ENCODE measurements at regions not wholly inside any gene's neighbourhood (a gene's known extent, or its start where the extent isn't known, plus 50 kb on each side); places are given as distances from the start of the nearest gene placed in this dataset.

GRCh38 chr6:170206851-170207431 is 83.9 kb downstream of the DLL1 start:
- Mint-ChIP-seq H3K36me3 (peaks cover 6% of the 10 kb centered on the region), H3K27ac (no peak overlapping the region), H3K4me3 (no peak overlapping the region), H3K4me1 (peaks cover 0 to 6% of the 10 kb centered on the region in 2 donors), H3K27me3 (ENCODE audit: low read depth in 2 of 2) (peaks cover 20 to 28% of the 10 kb centered on the region in 2 donors), H3K9me3 (peaks cover 2 to 6% of the 10 kb centered on the region in 2 donors)
- intact Hi-C loops (cut with micrococcal nuclease) = no loop called here
- Histone ChIP-seq H3K36me3 (ENCODE audit: control insufficient read depth, insufficient read depth, low read length) (no peaks in the 10 kb centered on the region), H3K4me3 (ENCODE audit: low read length) (no peak overlapping the region), H3K27me3 (ENCODE audit: control insufficient read depth, insufficient read depth, low read length) (peaks cover 2% of the 10 kb centered on the region), H3K27ac (ENCODE audit: low read length) (no peak overlapping the region), H3K9me3 (ENCODE audit: control insufficient read depth, insufficient read depth, low read length) (no peaks in the 10 kb centered on the region), H3K4me1 (ENCODE audit: control insufficient read depth, insufficient read depth, low read length) (peaks cover 9% of the 10 kb centered on the region)
- ATAC-seq (no peak), DNase-seq (no peak)
- TF ChIP-seq, protein P1, sequence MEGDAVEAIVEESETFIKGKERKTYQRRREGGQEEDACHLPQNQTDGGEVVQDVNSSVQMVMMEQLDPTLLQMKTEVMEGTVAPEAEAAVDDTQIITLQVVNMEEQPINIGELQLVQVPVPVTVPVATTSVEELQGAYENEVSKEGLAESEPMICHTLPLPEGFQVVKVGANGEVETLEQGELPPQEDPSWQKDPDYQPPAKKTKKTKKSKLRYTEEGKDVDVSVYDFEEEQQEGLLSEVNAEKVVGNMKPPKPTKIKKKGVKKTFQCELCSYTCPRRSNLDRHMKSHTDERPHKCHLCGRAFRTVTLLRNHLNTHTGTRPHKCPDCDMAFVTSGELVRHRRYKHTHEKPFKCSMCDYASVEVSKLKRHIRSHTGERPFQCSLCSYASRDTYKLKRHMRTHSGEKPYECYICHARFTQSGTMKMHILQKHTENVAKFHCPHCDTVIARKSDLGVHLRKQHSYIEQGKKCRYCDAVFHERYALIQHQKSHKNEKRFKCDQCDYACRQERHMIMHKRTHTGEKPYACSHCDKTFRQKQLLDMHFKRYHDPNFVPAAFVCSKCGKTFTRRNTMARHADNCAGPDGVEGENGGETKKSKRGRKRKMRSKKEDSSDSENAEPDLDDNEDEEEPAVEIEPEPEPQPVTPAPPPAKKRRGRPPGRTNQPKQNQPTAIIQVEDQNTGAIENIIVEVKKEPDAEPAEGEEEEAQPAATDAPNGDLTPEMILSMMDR (IDR thresholded peaks at IDR 0.05) = no peak
- WGBS (ENCODE audit: insufficient coverage) = 90% methylated on average over 10 of the region's 10 CpGs

- Mint-ChIP-seq H3K36me3 (peaks cover 6% of the 10 kb centered on the region), H3K27me3 (ENCODE audit: low read depth in 2 of 2) (peaks cover 14 to 26% of the 10 kb centered on the region in 2 donors), H3K4me3 (no peak overlapping the region), H3K9me3 (peaks cover 2 to 6% of the 10 kb centered on the region in 2 donors), H3K27ac (no peak overlapping the region), H3K4me1 (peaks cover 0 to 6% of the 10 kb centered on the region in 2 donors)
- Histone ChIP-seq H3K9me3 (ENCODE audit: control insufficient read depth, insufficient read depth, low read length) (no peaks in the 10 kb centered on the region), H3K27ac (ENCODE audit: low read length) (no peak overlapping the region), H3K4me3 (ENCODE audit: low read length) (no peak overlapping the region), H3K36me3 (ENCODE audit: control insufficient read depth, insufficient read depth, low read length) (no peaks in the 10 kb centered on the region), H3K4me1 (ENCODE audit: control insufficient read depth, insufficient read depth, low read length) (peaks cover 9% of the 10 kb centered on the region), H3K27me3 (ENCODE audit: control insufficient read depth, insufficient read depth, low read length) (peaks cover 2% of the 10 kb centered on the region)
- ATAC-seq (peak in 1 of 3 donors; percentile 9), DNase-seq (no peak)
- 94% methylated on average over 4 of the region's 4 CpGs for WGBS (ENCODE audit: insufficient coverage)
- intact Hi-C loops (cut with micrococcal nuclease) = no loop called here
- TF ChIP-seq, protein P1 (IDR thresholded peaks at IDR 0.05) = no peak
Observed at GRCh38 chr6:170206317-170206621, 84.6 kb downstream of the DLL1 start.

DNA sequence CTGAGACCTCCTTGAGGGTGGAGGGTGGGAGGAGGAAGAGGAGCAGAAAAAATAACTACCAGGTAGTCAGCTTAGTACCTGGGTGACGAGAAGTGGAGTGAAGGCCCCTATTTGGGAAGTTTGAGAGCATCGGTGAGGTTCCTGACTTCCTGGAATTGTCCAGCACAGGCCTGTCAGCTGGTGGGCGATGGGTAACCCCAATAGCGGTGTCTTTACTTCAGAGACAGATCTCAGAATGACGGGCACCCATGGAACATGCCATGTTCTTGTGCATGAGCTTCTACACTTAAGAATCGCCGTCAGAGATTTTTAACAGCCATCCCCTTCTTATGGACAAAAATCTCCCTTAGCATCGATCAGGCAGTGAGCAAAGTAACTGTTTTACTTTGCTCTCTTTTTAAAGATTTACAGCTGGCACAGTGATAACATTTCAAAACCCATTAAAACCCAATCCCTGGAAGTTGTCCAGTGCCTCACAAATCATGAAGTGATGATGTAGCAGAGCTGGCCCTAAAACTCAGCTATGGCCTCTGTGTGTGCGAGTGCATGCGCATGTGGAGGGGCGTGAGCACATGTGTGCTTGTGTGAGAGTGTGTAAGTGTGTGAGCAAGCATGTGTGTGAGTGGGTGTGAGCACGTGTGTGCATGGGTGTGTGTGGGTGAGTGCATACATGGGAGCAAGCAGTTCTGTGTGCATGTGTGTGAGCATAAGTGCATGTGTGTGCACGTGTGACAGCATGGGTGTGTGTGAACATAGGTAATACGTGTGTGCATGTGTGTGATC is 85.2 kb downstream of the DLL1 start:
- ATAC-seq = peak in 1 of 3 donors; percentile 12

More for the DNA sequence above, 85.2 kb downstream of the DLL1 start:
- Histone ChIP-seq H3K27ac (ENCODE audit: low read length) (no peak overlapping the region), H3K36me3 (ENCODE audit: control insufficient read depth, insufficient read depth, low read length) (no peaks in the 10 kb centered on the region), H3K4me3 (ENCODE audit: low read length) (no peak overlapping the region), H3K27me3 (ENCODE audit: control insufficient read depth, insufficient read depth, low read length) (peaks cover 2% of the 10 kb centered on the region), H3K4me1 (ENCODE audit: control insufficient read depth, insufficient read depth, low read length) (peaks cover 9% of the 10 kb centered on the region), H3K9me3 (ENCODE audit: control insufficient read depth, insufficient read depth, low read length) (no peaks in the 10 kb centered on the region)
- DNase-seq = no peak
- no peak overlapping the region for H3K27ac Mint-ChIP-seq
- intact Hi-C loops (cut with micrococcal nuclease) = no loop called here
- peaks cover 6% of the 10 kb centered on the region for H3K36me3 Mint-ChIP-seq
- peaks cover 9 to 22% of the 10 kb centered on the region in 2 donors for H3K27me3 Mint-ChIP-seq (ENCODE audit: low read depth in 2 of 2)
- no peak overlapping the region for H3K4me3 Mint-ChIP-seq
- H3K4me1 Mint-ChIP-seq = peaks cover 0 to 6% of the 10 kb centered on the region in 2 donors
- WGBS (ENCODE audit: insufficient coverage) = 88% methylated on average over 14 of the region's 14 CpGs
- TF ChIP-seq, protein P1 (IDR thresholded peaks at IDR 0.05) = no peak
- peaks cover 2 to 6% of the 10 kb centered on the region in 2 donors for H3K9me3 Mint-ChIP-seq

All from natural killer cell (primary cell).